Activated T-cell treated with anti-CD3 and anti-CD28 coated beads, Interleukin-2, amount 50 U/mL, for 4 hours (primary cell): ENCODE measurements at regions not wholly inside any gene's neighbourhood (a gene's known extent, or its start where the extent isn't known, plus 50 kb on each side); places are given as distances from the start of the nearest gene placed in this dataset.
"Not testable (repeated sequence)": the region's sequence is repeated elsewhere in the genome, so short reads cannot be mapped to it uniquely, and the experiment has no call there.

Source experiments
- ATAC-seq, 2 donors: fragments of 200-7000 bp; cut with Tn5 transposase; one replicate each; pipeline ENCODE4 v1.10.0; 2021
- DNase-seq: peaks from one replicate; pipeline ENCODE4 v3.0.0-alpha.2; 2020
- H3K27me3 Mint-ChIP-seq: one replicate; pipeline ENCODE4 v1.8.0; 2021; ENCODE audit warnings: low read depth, mixed read lengths
- H3K36me3 Mint-ChIP-seq: one replicate; pipeline ENCODE4 v1.8.0; 2022; ENCODE audit warnings: mixed read lengths; ENCODE audit not compliant: insufficient read depth
- H3K4me1 Mint-ChIP-seq: one replicate; pipeline ENCODE4 v1.8.0; 2021; ENCODE audit warnings: low read depth, mixed read lengths
- H3K4me3 Mint-ChIP-seq: one replicate; pipeline ENCODE4 v1.8.0; 2021; ENCODE audit warnings: mild to moderate bottlenecking, moderate library complexity, mixed read lengths
- H3K9me3 Mint-ChIP-seq: one replicate; pipeline ENCODE4 v1.8.0; 2021; ENCODE audit warnings: mixed read lengths

- no peak for ATAC-seq
- DNase-seq: no peak
- H3K4me1 Mint-ChIP-seq: no peaks in the 10 kb centered on the region
- no peaks in the 10 kb centered on the region for H3K36me3 Mint-ChIP-seq
- no peaks in the 10 kb centered on the region for H3K9me3 Mint-ChIP-seq
- no peak overlapping the region for H3K4me3 Mint-ChIP-seq
- no peaks in the 10 kb centered on the region for H3K27me3 Mint-ChIP-seq
These were observed 203.2 kb upstream of the FGF13 start for GRCh38 chrX:138914767-138915166.

DNA sequence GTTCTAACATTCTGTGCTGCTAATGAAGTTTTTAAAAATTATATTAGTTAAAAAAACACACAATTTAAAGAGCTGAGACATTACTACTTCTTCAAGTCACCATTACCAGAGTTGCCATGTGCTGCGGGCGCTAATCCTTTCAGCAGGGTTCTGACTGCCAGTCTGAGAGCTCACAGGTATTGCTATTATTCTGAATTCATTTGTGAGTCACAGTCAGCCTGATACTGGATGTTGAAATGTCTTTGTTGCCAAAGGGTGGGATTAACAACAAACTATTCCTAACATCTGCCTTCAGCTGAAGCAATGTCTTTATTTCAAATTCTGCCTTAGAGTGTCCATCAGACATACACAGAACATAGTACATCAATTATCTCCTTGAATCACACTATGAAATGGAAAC, 197.1 kb upstream of the FGF13 start:
- DNase-seq (no peak), ATAC-seq (no peak)
- Mint-ChIP-seq H3K27me3 (no peaks in the 10 kb centered on the region), H3K9me3 (no peaks in the 10 kb centered on the region), H3K4me1 (no peaks in the 10 kb centered on the region), H3K4me3 (no peak overlapping the region), H3K36me3 (no peaks in the 10 kb centered on the region)

DNA sequence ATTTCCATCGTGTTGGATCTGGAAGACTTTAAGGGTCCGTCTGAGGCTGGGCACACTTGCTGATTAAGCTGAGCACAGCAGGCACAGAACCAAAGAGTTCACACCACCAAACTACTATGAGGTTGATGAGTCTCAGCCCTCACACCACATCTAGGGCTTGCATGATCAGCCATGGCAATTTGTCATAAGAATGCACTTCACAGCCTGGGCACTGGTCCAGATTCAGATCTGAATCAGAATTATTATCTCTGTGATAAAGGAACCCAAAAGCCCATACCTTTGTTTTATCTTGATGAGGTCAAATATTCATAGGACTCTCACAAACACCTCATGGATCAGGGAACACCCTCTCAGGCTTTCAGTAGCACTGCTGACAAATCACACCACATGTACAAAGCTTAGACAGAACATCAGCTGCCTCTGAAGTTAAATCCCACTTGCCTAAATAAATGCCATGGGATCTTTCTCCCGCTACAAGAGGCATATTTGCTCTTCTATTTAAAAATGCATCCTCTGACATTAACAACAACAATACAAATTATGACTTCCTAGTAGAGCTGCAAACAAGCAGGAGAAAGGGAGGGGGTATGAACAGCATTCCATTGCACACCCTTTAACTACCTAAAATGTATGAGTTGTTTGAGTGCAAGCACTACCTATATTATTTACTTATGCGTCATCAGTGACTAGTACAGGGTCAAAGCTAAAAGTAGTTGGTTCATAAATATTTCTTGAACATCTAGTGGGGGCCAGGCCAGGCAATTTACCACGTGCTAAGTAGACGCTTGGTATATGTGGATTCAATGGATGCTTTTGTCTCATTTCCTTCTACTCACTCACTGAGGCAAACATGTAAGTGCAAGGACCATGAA, 186.3 kb upstream of the FGF13 start:
- no peaks in the 10 kb centered on the region for H3K9me3 Mint-ChIP-seq
- peaks cover 2% of the 10 kb centered on the region for H3K27me3 Mint-ChIP-seq
- ATAC-seq (no peak), DNase-seq (no peak)
- H3K4me3 Mint-ChIP-seq: no peak overlapping the region
- no peaks in the 10 kb centered on the region for H3K4me1 Mint-ChIP-seq
- no peaks in the 10 kb centered on the region for H3K36me3 Mint-ChIP-seq

GRCh38 chrX:138890491-138890890, 179.0 kb upstream of the FGF13 start:
- H3K9me3 Mint-ChIP-seq: no peaks in the 10 kb centered on the region
- no peaks in the 10 kb centered on the region for H3K36me3 Mint-ChIP-seq
- H3K4me3 Mint-ChIP-seq: no peak overlapping the region
- no peak for ATAC-seq
- no peaks in the 10 kb centered on the region for H3K4me1 Mint-ChIP-seq
- no peak for DNase-seq
- no peaks in the 10 kb centered on the region for H3K27me3 Mint-ChIP-seq

DNA sequence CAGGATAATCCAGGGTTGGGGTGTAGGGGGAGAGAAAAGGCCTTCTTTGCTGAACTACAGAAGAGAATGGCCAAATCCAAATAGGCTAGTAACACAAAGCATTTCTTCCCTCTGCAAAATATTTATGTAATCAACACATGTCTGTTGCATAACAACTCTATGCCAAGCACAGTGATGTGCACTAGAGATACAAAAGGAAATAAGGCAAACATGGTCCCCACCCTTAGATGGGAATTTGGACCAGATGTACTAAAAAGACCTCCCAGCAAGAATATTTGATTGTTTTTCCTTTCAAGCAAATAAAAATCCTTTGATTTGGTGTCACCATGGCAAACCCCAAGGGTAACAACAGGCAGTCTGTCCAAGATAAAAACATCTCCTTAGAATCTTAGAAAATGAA, 177.6 kb upstream of the FGF13 start:
- H3K4me3 Mint-ChIP-seq: no peak overlapping the region
- no peaks in the 10 kb centered on the region for H3K4me1 Mint-ChIP-seq
- no peak for DNase-seq
- ATAC-seq: no peak
- H3K36me3 Mint-ChIP-seq: no peaks in the 10 kb centered on the region
- H3K27me3 Mint-ChIP-seq: no peaks in the 10 kb centered on the region
- no peaks in the 10 kb centered on the region for H3K9me3 Mint-ChIP-seq

GRCh38 chrX:138886769-138887168, 175.3 kb upstream of the FGF13 start:
- H3K9me3 Mint-ChIP-seq: peaks cover under 1% of the 10 kb centered on the region
- H3K36me3 Mint-ChIP-seq: no peaks in the 10 kb centered on the region
- H3K4me3 Mint-ChIP-seq: no peak overlapping the region
- H3K4me1 Mint-ChIP-seq: no peaks in the 10 kb centered on the region
- no peaks in the 10 kb centered on the region for H3K27me3 Mint-ChIP-seq
- ATAC-seq (no peak), DNase-seq (no peak)

DNA sequence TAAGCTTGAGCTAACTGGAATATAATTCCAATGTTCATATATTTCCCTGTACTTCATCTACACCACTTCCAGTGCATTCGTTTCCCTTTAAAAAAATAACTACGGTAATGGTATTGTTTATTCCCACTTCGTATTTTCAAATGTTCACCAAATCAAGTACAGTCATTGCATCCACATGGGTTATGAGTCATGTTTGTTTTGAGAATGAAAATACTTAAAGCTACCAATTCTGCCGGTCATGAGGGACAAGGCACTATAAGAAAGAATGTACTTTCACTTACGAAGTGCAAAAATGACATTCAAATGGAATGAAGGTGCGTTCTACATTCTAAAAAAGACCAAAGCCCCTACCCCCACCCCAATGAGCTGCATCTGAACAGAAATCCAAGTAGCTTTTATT, 174.4 kb upstream of the FGF13 start:
- Mint-ChIP-seq H3K9me3 (peaks cover 4% of the 10 kb centered on the region), H3K4me1 (no peaks in the 10 kb centered on the region), H3K36me3 (no peaks in the 10 kb centered on the region), H3K4me3 (no peak overlapping the region), H3K27me3 (no peaks in the 10 kb centered on the region)
- no peak for DNase-seq
- no peak for ATAC-seq

GRCh38 chrX:138880293-138880692, 168.8 kb upstream of the FGF13 start:
- H3K9me3 Mint-ChIP-seq: peaks cover 11% of the 10 kb centered on the region
- H3K27me3 Mint-ChIP-seq, H3K36me3 Mint-ChIP-seq, H3K4me3 Mint-ChIP-seq, DNase-seq, ATAC-seq, H3K4me1 Mint-ChIP-seq: not testable (repeated sequence)

GRCh38 chrX:138877746-138878145, 166.2 kb upstream of the FGF13 start:
- Mint-ChIP-seq H3K4me1 (no peaks in the 10 kb centered on the region), H3K9me3 (peaks cover 11% of the 10 kb centered on the region), H3K4me3 (no peak overlapping the region), H3K36me3 (no peaks in the 10 kb centered on the region), H3K27me3 (no peaks in the 10 kb centered on the region)
- no peak for ATAC-seq
- DNase-seq: no peak

- DNase-seq: no peak
- Mint-ChIP-seq H3K4me1 (no peaks in the 10 kb centered on the region), H3K27me3 (no peaks in the 10 kb centered on the region), H3K36me3 (no peaks in the 10 kb centered on the region), H3K9me3 (peaks cover 7% of the 10 kb centered on the region), H3K4me3 (no peak overlapping the region)
- ATAC-seq: no peak
These were observed 164.0 kb upstream of the FGF13 start for GRCh38 chrX:138875472-138875871.

GRCh38 chrX:138874271-138874935, 162.9 kb upstream of the FGF13 start:
- Mint-ChIP-seq H3K36me3 (no peaks in the 10 kb centered on the region), H3K4me1 (no peaks in the 10 kb centered on the region), H3K27me3 (no peaks in the 10 kb centered on the region), H3K9me3 (peaks cover 7% of the 10 kb centered on the region), H3K4me3 (no peak overlapping the region)
- no peak for ATAC-seq
- no peak for DNase-seq

DNA sequence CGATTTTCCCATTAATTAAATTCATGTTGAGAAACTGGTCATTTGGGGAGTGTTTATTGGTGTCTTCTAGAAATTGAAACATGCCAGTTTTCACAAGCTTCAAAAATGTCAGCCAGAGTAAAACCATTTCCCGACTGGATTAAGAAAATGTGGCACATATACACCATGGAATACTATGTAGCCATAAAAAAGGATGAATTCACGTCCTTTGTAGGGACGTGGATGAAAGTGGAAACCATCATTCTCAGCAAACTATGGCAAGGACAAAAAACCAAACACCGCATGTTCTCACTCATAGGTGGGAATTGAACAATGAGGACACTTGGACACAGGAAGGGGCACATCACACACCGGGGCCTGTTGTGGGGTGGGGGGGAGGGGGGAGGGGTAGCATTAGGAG, 162.1 kb upstream of the FGF13 start:
- ATAC-seq, DNase-seq, H3K36me3 Mint-ChIP-seq, H3K4me3 Mint-ChIP-seq, H3K9me3 Mint-ChIP-seq, H3K4me1 Mint-ChIP-seq, H3K27me3 Mint-ChIP-seq: not testable (repeated sequence)

DNA sequence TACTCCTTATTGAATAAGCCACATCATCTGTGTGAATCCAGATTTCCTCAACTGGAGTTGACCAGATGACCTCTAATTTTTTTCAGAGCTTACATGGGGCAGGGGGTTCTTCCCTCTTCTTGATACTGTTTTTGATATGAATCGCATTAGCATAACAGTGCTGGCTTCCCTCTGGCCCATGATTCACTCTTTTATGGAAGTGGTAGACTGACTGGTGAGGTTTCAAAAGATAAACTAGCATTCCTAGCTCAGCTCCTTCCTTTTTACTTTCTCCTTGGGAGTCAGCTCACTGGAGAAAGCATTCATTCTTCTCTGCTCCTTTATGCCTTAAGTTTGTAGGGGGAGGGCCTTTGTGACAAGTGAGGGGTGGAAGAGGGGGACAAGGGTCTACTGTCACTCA, 161.0 kb upstream of the FGF13 start:
- DNase-seq (no peak), ATAC-seq (no peak)
- Mint-ChIP-seq H3K4me1 (no peaks in the 10 kb centered on the region), H3K27me3 (no peaks in the 10 kb centered on the region), H3K36me3 (no peaks in the 10 kb centered on the region), H3K4me3 (no peak overlapping the region), H3K9me3 (no peaks in the 10 kb centered on the region)

- Mint-ChIP-seq H3K4me1 (no peaks in the 10 kb centered on the region), H3K9me3 (no peaks in the 10 kb centered on the region), H3K27me3 (no peaks in the 10 kb centered on the region), H3K4me3 (no peak overlapping the region), H3K36me3 (no peaks in the 10 kb centered on the region)
- ATAC-seq (no peak), DNase-seq (no peak)
These were observed 160.2 kb upstream of the FGF13 start for GRCh38 chrX:138871739-138872138.

GRCh38 chrX:138866643-138867042, 155.1 kb upstream of the FGF13 start:
- no peaks in the 10 kb centered on the region for H3K4me1 Mint-ChIP-seq
- DNase-seq (no peak), ATAC-seq (no peak)
- H3K4me3 Mint-ChIP-seq: no peak overlapping the region
- no peaks in the 10 kb centered on the region for H3K36me3 Mint-ChIP-seq
- H3K9me3 Mint-ChIP-seq: no peaks in the 10 kb centered on the region
- H3K27me3 Mint-ChIP-seq: no peaks in the 10 kb centered on the region
